Urothelium cell line (cell line): ENCODE measurements at regions not wholly inside any gene's neighbourhood (a gene's known extent, or its start where the extent isn't known, plus 50 kb on each side); places are given as distances from the start of the nearest gene placed in this dataset.

Experiments
- DNase-seq: peaks from one replicate; pipeline ENCODE4 v3.0.0; 2011; ENCODE audit warnings: low spot score, mixed read lengths
- FAIRE-seq: peaks from 2 replicates; lab custom pipeline; 2011; peaks lifted over from hg19 to GRCh38; lab: Jason Lieb, UNC

DNA sequence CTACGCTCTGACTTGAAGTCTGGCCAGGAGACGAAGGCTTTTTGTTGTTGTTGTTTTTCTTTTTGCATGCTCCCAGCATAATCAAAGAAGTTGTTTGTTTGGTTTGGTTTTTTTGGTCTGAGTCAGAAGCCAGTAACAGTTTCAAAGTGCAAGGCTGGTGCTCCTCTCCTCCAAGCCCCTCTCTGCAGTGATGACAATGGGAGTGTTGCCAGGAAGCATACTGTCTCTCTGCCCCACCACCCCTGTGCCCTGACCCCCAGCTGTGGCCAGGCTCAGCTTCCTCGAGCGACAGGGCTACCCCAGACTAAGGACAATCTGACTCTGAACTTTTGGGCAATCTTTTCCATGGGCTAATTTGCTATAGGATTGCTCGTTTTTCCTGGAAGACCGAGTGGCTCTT is 173.8 kb upstream of the PITX1 start:
- DNase-seq = no peak
- FAIRE-seq = no peak

DNA sequence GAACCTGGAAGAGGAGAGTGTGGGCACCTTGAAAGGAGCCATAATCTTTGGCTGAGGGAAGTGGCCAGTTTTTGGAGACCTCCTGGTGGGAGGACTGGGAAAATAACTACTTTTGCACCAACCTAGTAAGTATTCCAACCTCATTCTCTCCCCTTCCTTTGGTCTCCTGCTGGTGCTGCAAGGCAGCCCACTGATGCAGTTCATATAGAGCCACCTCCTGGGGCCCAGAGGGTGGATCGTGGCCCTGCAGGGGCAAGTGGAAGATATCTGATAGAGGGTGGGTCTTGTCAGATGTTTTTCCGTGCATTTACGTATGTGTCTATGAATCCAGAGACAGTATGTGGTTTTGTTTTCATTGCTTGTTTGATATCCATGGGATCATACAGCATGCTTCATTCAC is 172.8 kb upstream of the PITX1 start:
- DNase-seq (no peak), FAIRE-seq (no peak)

DNA sequence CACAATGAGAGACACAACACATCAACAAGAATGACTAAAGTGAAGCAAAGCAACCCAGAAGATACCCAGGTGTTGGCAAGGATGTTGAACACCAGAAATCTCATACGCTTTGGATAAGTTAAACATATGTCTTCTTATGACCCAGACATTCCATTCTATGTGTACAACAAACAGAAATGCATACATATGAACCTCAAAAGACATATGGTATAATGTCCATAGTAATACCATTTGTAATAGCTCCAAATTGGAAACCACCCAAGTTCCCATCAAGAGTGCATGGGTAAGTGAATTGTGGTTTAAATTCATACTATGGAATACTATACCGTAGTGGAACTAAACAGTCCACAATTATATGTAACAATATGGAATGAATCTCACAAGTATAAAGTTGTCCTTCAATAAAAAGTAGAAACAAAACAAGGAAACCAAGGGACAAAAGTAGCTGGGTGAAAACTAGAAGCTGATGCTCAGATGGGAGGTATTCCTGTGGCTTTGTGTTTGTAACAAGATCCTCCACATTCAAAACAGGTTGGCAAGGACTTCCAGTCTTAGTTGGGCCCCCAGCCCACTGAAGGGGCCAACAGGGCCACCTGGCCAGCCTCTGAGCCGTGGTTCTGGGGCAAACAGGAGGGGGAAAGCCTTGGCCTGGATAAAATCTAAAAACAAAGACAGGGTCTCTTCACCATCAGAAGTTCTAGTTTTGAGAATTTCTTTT is 171.8 kb upstream of the PITX1 start:
- FAIRE-seq (no peak), DNase-seq (no peak)

DNA sequence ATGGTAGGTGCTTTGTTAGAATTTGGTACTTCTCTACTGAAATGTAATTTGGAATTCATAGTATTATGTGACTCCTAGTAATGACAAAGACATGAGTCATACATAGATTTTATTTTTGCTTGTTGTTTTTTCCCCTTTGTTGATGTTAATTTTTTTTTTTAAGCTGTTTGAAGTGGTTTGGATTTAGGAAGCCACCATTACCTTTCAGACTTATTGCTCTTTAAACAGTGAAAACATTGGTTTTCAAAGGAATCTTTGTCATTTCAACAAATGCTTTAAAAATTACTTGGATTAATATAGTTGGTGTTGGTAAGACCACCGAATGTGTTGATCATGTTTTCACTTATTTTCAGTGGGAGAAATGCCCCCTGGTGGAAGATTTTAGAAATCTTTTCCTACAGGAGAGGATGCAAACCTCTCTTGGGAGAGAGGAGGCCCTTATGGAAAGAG is 170.1 kb upstream of the PITX1 start:
- DNase-seq (no peak), FAIRE-seq (no peak)

DNA sequence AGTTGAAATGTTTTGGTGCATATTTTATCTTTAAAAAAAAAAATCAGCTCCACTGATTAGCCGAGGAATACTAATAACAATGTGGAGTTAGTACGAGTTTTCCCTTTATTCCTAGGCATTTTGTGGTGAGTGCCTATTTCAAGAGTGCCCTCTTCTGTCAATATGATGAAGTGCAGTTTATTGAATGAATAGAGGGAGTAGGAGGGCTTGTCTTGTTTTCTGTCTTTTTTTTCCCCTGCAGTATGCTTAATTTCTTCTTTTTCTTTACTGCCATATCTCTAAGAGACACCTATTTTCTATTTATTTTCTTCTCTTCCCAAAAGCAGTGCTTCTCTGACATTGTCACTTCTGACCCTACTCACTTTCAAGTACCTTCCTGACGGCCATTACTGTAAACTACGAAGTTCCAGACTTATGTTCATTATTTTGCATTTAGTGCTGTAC is 169.6 kb upstream of the PITX1 start:
- DNase-seq (no peak), FAIRE-seq (no peak)

DNA sequence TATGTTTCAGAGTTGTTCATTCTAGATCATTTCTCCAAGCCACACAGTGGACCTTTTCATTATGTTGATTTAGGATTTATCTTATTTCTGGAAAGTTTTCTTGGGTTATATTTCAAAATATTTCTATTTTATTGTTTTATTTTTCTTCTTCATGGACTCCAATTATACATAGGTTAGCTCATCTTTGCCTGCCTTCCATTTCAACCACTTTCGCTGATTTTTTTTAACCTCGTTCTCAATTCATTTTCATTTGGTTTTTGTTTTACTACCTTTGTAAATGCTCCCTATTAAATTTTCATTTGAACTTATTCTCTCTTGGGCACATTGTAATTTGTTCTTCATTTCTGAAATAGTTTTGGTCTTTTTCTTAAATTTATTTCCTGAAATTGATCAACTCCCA is 169.0 kb upstream of the PITX1 start:
- no peak for DNase-seq

DNA sequence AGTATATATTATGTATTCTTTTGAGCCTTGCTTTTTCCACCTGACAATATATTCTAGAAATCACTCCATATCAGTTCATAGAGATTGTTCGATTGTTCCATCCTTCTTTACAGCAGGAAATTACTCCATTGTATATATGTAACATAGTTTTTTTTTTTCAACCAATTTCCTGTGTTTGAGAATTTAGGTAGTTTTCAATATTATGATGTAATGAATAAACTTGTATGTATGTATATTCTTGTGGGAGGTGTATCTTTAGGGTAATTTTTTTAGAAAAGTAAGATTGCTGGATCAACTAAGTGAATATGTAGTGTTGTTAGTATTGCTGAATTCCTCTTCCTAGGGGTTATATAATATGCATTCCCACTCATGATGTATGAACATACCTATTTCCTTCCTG is 165.9 kb upstream of the PITX1 start:
- DNase-seq = no peak
- no peak for FAIRE-seq

More for the DNA sequence above, 169.0 kb upstream of the PITX1 start:
- FAIRE-seq = no peak

DNA sequence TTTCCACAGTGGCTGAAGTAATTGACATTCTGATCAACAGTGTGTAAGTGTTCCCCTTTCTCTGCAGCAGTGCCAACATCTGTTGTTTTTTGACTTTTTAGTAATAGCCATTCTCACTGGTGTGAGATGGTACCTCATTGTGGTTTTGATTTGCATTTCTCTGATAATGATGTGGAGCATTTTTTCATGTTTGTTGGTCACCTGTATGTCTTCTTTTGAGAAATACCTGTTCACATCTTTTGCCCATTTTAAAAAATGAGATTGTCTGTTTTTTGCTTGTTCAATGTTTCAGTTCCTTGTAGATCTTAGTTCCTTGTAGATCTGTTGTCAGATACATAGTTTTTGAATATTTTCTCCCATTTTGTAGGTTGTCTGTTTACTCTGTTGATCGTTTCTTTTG is 162.5 kb upstream of the PITX1 start:
- FAIRE-seq = no peak

DNA sequence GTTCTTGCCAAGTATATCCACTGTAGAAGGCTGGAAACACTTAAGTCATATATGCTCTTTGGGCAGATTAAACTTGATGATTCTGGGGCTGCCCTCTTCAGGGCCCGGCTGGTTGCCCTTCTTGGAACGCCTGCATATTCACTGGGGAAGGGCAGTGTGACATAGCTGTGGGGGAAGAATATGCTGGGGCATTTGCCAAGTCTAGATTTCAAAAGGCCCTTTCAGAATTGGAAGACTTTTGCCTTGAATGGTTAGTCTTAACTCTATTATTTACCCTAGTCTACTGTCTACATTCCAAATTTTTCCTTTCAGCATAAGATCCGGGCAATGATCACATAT is 161.2 kb upstream of the PITX1 start:
- FAIRE-seq (no peak), DNase-seq (no peak)

More for the DNA sequence above, 162.5 kb upstream of the PITX1 start:
- DNase-seq = no peak

DNA sequence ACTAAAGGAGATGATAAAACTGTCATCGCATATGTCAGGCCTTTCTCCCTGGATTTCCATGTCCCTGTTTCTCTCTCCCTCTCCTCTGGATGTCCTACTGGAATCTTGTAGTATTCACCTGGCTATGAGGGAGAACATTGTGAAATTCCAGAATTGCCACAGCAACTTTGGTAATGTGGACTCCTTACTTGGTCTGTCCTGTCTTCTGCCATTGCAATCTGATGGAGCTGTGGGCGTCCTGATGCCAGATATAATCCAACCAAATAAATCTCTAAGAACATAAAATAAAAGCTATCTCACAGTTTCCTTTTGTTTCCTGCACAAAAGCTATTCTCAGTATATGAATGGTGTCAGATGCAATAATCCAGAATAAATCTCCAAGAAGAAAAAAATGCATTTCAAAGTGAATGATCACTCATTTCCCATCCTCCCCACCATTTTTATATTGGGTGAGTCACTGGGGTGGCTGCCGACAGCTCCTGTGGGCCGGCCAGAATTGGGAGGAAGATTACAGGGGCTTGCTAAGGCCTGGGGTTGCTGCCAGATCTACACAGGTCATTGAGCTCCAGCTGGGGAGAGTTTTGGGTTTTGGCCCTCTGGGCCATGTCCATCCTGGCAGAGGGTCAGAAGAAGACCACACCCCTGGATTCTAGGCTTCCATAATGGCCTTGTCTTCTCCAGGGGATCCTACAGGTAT is 160.7 kb upstream of the PITX1 start:
- DNase-seq (no peak), FAIRE-seq (no peak)

DNA sequence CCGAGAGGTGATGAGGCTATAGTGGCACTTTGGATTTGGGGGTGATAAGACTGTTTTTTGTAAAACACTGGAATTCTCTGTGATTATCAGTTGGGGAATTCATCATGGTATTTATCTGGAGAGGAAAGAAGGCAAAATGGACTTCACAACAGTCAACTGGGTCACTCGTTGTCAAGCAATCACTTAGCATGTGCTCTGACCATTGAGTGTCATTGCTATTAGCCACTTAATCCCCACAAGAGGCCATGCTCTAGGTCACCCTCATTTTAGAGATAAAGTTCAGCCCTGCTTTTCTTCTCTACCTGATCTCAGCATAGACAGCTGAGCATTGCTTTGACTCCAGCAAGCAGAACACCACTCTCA is 160.1 kb upstream of the PITX1 start:
- FAIRE-seq (no peak), DNase-seq (no peak)

DNA sequence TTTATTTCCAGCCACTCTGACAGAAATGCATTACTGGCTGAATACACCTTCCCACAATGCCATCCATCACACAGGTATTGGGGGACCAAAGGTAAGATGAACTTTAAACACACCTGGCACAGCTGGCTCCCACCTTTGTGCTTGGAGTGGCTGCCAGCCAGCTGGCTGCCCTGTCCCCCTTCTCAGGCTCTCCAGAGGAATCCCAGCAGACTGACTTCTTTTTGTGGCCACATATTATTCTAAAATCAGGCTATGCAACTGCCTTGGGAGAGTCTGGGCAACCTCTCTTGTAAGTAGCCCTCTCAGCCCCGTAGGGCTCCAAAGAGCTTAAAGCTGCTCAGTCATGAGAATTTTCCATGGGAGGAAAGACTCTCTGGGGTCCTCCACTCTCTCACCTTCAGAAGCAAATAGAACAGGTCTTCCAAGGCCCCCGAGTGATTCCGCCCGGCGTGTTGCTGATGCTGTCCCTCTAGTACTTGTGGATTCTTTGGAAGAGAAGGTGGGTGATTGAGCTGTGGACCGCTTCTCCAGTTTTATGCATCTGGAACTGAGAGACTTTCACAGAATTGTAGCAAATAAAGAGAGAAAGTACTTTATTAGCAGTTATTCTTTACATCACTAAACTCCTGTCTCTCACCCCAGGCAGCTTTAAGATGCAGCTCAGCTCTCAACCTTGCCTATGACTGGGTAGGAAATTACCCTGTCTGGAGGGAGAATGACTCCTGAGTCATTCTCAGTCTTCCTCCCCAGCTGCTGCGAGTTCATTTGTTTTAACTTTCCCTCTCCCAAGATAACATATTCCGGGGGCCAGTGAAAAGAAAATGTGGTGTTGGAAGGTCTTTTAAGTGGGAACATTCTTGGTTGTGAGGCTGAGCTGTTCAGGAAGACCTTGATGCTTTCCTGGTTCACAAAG is 159.4 kb upstream of the PITX1 start:
- DNase-seq (no peak), FAIRE-seq (no peak)

DNA sequence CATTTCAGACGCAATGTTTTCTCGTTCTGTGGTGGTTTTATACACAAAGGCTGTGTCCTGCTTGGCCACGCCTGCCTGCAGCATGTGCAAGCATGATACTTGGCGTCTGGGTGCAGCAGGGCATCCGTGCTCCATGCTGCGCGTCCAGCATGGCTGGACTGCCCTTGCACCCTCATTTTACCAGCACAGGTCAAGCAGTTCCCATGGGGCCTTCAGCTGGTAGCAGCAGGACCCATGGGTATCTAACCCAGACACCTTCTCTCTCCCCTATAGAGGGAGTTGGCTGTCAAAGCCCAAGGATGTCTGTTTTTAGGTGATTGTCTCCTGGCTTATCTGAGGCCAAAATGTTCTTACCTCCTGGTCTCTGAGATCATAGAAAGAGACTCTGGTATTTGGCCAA is 158.3 kb upstream of the PITX1 start:
- no peak for DNase-seq
- FAIRE-seq = no peak

DNA sequence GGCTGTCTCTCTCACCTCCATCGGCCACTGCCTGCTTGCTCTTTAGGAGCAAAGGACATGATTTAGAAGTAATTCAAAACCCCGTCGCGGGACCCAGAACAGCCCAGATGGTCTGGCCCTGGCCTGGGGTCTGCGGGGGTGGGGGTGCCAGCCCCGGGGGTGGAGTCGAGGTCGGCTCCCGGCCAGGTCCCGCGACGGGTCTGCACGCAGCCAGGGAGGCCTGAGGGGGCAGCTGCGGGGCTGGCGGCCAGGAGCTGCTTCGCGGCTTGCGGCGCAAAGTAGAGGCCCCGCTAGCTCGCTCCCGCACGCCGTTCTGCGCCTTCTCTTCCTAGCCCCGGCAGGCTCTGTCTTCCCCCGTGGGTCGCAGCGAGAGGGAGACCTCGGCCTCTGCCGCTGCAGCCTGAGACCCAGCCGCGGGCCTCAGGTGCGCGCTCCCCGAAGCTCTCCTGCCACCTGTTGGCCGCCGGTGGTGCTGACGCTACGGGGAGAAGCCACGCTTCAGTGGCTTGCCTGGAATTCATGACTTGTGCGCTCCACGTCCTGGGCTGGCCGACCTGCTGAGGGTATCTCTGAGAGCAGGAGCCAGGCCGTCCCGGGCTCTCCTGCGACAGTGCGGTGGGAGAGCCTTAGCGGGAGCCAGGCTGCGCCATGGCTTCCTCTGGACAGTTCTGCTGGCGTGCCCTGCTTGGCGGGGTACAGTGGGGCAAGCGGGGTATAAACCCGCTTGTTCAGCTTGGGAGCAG is 157.2 kb upstream of the PITX1 start:
- DNase-seq (peak; percentile 81), FAIRE-seq (no peak)

DNA sequence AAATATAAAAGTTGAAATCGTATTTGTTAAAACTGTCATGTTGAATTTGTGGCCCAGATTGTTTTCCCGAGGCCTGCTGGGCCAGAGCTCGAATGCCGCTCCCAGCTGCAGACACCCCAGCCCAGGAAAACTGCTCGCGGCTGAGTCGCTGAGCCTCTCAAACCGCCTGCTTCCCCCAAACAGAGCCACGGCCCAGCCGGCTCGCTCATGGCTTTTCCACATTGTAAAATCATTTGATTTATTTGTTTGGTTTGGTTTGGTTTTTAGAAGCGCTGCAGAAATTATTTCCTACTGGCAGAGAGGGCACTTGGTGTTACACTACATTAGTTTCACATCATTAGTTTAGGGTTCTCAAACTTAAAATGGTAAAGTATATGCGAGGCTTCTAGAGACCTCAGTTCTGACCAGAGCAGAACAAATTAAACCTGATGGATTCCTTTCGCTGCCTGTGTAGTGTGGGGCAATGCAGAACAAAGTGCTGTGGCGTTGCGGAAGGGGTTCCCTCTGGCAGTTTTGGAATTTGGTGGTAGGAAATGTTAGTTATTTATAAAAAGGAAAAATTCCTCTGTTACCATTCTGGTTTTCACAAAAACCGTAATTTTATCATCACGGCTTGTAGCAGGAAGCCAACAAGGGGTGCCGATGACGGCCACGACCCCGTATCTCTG is 156.5 kb upstream of the PITX1 start:
- FAIRE-seq (no peak), DNase-seq (no peak)

DNA sequence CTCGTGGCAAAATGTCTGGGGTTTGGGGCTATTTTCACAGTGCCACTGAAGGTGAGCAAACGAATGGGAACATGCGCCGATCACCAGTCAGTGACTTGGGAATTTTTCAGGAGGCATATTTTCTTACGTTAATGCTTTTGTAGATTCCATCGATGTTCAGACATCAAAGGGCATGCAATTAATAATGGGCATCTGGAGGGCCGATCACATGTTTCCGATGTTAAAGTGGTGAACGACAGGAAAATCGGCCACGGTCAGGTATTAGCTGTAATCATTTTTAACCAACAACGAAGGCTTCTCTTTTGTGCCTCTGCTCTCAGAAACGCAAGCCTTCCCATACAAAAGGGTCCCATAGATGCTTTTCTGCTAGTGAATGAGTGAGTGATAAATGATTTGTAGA is 155.0 kb upstream of the PITX1 start:
- DNase-seq = no peak
- FAIRE-seq = no peak

DNA sequence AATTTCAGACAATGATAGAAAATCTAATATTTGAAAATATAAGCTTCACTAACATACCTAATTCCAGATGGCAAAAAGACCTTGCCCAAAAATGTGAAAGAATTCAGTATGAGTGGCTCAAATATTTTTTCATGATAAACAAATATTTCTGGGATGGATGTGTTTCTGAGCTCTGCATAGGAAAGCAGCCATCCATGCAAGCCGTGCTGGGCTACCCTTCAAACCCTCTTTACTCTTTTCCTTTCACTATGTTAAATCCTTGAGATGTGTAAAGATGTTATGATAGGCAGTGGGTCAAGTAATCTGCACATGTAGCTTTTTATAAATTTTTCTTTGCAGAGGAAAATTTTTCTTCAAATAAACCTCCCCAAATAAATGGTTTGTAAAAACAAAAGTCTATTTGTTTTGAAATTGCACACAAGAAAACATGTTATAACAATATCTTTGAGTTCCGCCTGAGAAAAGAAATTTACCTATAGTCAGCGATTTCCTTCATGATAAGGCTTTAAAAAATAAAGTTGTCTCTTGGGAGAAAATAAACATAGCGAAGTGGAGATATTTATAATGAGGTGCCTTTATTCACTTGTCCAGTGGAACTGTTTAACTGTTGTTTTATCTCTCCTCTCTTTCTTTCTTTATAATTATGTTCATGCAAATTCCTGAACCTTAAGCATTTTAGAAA is 154.3 kb upstream of the PITX1 start:
- DNase-seq = no peak
- no peak for FAIRE-seq

DNA sequence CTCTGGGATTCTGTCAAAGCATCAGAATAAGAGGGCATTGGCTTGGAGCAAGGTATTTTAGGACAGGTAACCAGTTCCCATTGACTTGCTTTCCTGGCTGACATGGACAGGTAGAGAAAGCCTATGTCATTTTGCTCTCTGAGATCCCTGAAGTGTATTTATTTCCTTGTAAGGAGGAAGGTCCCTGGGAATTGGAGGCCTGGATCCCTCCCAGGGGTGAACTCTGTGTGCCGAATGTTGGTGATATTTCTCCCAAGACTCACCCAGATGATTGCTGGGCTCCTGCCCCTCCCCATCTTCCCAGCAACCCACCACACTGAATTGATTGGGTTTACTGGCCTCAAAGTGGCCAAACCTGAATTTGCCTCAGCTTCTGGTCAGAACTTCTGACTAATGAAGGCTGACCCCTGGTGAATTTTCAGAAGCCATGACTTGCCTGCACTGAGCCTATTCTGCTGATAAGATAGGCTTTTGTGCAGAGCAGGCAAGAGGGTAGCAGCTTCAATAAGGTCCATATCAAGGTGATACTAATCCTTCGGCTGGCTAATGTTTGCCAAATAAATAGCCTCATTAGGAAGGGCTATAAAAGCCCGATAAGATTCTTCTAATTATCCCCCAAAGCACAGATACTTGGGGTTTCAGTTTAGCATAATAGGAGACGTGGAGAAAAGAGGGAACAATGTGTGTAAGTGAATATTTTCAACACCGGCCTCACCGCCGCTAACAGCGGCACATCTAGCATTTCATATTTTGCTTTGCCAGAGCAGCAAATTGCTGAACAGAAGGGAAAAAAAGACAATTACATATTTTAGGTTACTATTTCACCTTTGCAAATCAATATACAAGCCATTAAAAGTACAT is 152.9 kb upstream of the PITX1 start:
- FAIRE-seq (no peak), DNase-seq (no peak)

DNA sequence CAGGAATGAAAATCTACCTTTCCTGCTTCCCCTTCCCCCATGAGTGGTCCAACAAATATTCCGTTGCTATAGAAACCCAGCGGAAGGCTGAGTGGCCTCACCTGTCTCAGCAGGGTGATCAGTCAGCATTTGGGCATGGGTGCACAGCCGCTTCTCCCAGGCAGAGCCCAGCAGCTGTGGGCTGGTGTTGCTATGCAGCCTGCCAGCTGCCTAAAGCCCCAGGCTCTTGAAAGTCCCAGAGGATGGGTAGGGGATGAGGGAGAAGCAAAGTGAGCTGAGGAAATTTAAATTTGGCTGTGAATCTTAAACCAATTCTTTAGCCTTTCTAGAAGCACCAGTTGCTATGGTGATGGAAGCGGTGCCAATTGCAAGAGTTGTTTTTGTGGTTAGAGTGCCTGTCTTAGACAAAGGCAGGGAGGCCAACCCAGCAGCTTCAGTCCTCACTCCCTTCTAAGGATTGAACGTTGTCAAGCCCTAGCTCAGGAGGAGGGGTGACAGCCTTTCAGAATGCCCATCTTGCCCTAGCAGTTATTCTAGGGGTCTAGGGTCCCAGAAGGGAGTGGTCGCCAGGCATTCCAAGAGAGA is 151.5 kb upstream of the PITX1 start:
- DNase-seq (no peak), FAIRE-seq (no peak)
